AG04450 (cell line): ENCODE measurements at regions not wholly inside any gene's neighbourhood (a gene's known extent, or its start where the extent isn't known, plus 50 kb on each side); places are given as distances from the start of the nearest gene placed in this dataset.

Source experiments
- CTCF ChIA-PET: fragments of 300-600, 350-600 bp; formaldehyde crosslinking; extraction: SDS; loops from one replicate; lab custom pipeline; 2022; ENCODE audit warnings: antibody characterized with exemption, inconsistent platforms; lab: Charles Lee
- POLR2A ChIA-PET: fragments of 350-600 bp; formaldehyde crosslinking; extraction: SDS; loops from one replicate; lab custom pipeline; 2021; ENCODE audit warnings: antibody characterized with exemption, inconsistent platforms; lab: Yijun Ruan, JAX
- DNase-seq: peaks from one replicate; pipeline ENCODE4 v3.0.0-alpha.2; 2011; ENCODE audit warnings: low read depth, low spot score
- H3K27ac ChIP-seq: one replicate; pipeline ENCODE4 v1.5.1; 2012; ENCODE audit warnings: low read depth, low read length, control low read depth
- H3K27me3 ChIP-seq: one replicate; pipeline ENCODE4 v1.6.0; 2012; ENCODE audit warnings: low read length; ENCODE audit not compliant: control insufficient read depth, insufficient read depth
- H3K4me3 ChIP-seq: 2 replicates; pipeline ENCODE4 v1.5.1; 2011; ENCODE audit warnings: mild to moderate bottlenecking, low read depth, low read length, control low read depth
- H3K9me3 ChIP-seq: 2 replicates; pipeline ENCODE4 v1.5.1; 2012; ENCODE audit warnings: low read length; ENCODE audit not compliant: control insufficient read depth, insufficient read depth
- CTCF ChIP-seq: IDR thresholded peaks from 2 replicates; pipeline ENCODE4 v1.5.1; 2011; ENCODE audit warnings: low read depth, low read length, control low read depth, inconsistent platforms

GRCh38 chr6:114428341-114428740 is 85.5 kb upstream of the HS3ST5 start:
- CTCF ChIA-PET, result no interaction called here
- H3K9me3 ChIP-seq, result no peaks in the 10 kb centered on the region

GRCh38 chr6:114421199-114421598 is 78.4 kb upstream of the HS3ST5 start:
- no peaks in the 10 kb centered on the region for H3K27me3 ChIP-seq
- CTCF ChIA-PET, result no interaction called here
- no peak overlapping the region for H3K27ac ChIP-seq
- TF ChIP-seq CTCF, result no peak
- H3K4me3 ChIP-seq, result no peak overlapping the region
- no peaks in the 10 kb centered on the region for H3K9me3 ChIP-seq
- no peak for DNase-seq
- POLR2A ChIA-PET, result no interaction called here

More at GRCh38 chr6:114428341-114428740, 85.5 kb upstream of the HS3ST5 start:
- no peak for TF ChIP-seq CTCF
- Histone ChIP-seq H3K4me3 (no peak overlapping the region), H3K27me3 (no peaks in the 10 kb centered on the region), H3K27ac (no peak overlapping the region)
- DNase-seq, result no peak
- POLR2A ChIA-PET, result no interaction called here

GRCh38 chr6:114419175-114419574 is 76.4 kb upstream of the HS3ST5 start:
- no peak overlapping the region for H3K27ac ChIP-seq
- H3K27me3 ChIP-seq, result no peaks in the 10 kb centered on the region
- ChIA-PET CTCF (no interaction called here), POLR2A (no interaction called here)
- H3K4me3 ChIP-seq, result no peak overlapping the region
- DNase-seq, result no peak
- H3K9me3 ChIP-seq, result no peaks in the 10 kb centered on the region
- TF ChIP-seq CTCF, result no peak

- H3K4me3 ChIP-seq, result no peak overlapping the region
- no peak overlapping the region for H3K27ac ChIP-seq
- ChIA-PET POLR2A (no interaction called here), CTCF (no interaction called here)
- no peaks in the 10 kb centered on the region for H3K27me3 ChIP-seq
- no peak for DNase-seq
- no peak for TF ChIP-seq CTCF
- no peaks in the 10 kb centered on the region for H3K9me3 ChIP-seq
Observed at GRCh38 chr6:114418304-114418972, 75.6 kb upstream of the HS3ST5 start.

GRCh38 chr6:114407426-114408035 is 64.7 kb upstream of the HS3ST5 start:
- TF ChIP-seq CTCF, result no peak
- Histone ChIP-seq H3K27me3 (no peaks in the 10 kb centered on the region), H3K9me3 (no peaks in the 10 kb centered on the region), H3K4me3 (no peak overlapping the region), H3K27ac (no peak overlapping the region)
- POLR2A ChIA-PET, result no interaction called here
- CTCF ChIA-PET, result no interaction called here
- DNase-seq, result no peak
